Mucosa of gallbladder (tissue), 1 donor: ENCODE measurements at regions not wholly inside any gene's neighbourhood (a gene's known extent, or its start where the extent isn't known, plus 50 kb on each side); places are given as distances from the start of the nearest gene placed in this dataset.

Experiments
- DNase-seq: peaks from one replicate; pipeline ENCODE4 v3.0.0-alpha.2; 2020; ENCODE audit warnings: low spot score
- donor health status: DM: no; HTN: no; CAD: no.

DNA sequence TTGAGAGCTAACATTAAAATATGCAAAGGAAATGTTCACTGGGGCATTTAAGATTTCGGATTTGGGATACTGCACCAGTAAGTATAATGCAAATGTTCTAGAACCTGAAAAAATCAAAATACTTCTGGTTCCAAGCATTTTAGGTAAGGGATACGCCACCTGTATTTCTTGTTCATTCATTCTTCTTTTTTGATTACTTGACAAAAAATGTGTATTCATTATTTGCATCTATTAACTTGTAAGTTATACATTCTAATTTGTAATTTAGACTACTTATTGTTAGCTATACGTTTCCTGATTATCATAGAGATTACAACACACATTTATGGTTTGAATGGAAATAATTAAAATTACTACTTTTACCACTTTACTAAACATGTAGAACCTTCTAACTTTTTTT, 486.9 kb downstream of the SOX5 start:
- DNase-seq: no peak

DNA sequence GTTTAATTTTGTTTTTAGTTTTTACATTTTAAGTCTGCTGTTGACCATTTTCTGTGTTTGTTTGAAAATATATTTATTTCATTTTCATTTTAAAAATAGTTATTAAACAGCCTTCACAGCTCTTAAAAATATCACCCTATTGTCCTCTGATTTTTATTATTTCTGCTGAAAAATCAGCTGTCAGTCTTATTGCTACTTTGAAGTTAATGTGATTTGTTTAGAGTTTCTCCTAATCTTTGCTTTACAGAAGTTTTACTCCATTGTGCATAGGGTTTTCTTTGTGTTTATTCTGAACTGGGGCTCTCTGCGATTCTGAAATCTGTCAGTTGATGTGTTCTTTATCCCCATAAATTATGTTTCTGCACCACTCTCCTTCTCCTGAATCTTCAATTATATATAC, 486.3 kb downstream of the SOX5 start:
- DNase-seq: no peak

DNA sequence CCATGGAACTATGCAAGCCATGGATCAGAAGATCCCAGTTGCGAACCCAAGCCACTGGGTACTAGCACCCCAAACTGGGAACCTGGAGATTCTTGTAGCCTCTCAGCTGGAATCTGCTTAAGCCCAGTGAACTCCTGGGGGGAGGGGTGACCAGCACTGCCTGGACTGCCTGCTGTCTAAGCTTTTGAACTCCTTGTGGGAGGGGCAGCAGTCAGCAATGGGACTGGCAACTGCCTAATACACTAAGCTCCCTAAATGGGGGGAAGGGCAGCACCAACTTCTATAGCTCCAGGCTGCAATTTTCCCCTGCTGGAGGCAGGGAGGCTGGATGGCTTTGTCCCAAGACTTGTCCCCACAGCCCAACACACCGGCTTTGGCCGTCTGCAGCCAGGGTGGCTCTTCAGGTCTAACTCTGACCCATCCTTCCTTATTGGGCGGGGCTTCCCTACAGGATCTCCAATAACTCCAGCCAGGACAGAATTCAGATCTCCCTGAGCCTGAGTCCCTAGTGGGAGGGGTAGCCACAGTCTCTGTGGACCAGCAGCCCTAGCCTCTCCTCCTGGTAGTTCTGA, 485.1 kb downstream of the SOX5 start:
- DNase-seq: no peak

DNA sequence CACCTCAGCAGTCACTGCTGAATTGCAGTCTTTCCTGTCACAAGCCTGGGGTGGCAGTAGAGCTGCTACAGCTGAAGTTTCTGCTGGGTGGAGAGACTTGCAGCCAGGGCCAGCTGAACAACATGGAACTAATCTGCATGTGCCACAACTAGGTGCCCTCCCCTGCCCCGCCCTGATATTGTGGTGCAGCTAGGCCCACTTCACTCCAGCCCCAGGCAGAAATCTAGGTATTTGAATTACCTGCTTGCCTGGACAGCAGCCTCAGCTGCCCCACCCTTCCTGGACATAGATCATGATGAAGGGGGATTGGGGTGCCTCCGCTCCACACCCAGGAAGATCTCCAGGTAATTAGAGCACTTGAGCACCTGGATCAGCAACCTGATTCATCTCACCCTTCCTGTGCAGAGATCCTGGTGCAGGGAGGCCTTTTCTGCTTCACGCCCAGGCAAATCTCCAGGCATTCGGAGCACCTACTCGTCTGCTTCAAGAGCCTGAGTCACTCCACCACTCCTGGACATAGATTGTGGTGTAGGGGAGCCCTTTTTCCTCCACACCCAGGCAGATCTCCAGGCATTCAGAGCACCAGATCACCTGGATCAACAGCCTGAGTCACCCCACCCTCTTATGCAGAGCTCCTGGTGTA, 477.0 kb downstream of the SOX5 start:
- no peak for DNase-seq

DNA sequence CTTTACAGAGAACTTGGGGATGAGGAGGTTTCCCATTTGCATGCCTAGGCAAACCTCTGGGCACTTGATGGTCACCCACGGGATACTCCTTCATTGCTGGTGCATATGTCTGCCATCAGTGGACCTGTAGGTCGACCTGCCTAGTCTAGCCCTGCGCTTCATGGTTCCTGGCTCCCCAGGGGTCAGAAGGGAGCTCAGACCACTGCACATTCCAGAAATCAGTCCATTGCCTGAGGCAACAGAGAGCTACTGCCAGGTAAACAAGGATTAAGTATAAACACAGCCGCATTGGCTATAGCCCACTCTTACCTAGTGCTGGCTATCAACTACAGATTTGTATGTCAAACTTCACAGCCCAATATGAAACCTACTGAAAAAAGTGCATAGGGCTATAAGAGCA, 476.4 kb downstream of the SOX5 start:
- no peak for DNase-seq

DNA sequence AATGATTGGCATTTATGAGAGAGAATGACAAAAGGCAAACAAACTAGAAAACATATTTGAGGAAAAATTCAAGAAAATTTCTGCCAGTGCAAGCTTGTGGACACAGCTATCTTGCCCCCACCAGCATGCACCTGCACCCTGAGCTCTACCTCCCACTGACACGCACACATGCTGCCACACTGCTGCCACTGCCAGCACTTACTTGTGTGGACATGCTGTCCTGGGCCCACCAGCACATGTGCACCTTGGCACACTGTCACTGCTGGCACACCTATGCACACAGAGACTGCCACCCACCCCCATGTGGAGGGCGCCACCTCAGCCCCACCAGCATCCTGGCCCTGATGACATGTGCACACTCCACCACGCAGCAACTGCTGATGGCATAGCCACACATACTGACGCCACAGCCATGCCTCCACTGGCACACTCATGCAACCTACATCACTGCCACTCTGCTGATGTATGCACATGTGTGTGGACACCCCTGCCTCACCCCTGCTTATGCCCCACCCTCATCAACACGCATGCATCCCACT, 475.0 kb downstream of the SOX5 start:
- DNase-seq: no peak
